Sigmoid colon (tissue), 6 donors: ENCODE measurements at regions not wholly inside any gene's neighbourhood (a gene's known extent, or its start where the extent isn't known, plus 50 kb on each side); places are given as distances from the start of the nearest gene placed in this dataset.

ENCODE experiments used
- DNase-seq: peaks from one replicate; pipeline ENCODE4 v3.0.0-alpha.2; 2019
- H3K27ac ChIP-seq, 4 donors: fragments of 200-600 bp; sonication (generic); one replicate each; pipeline ENCODE4 v1.5.1; 2016 to 2019; ENCODE audit warnings: mild to moderate bottlenecking in 1 of 4
- H3K27me3 ChIP-seq, 3 donors: fragments of 200-600 bp; sonication (generic); one replicate each; pipeline ENCODE4 v1.5.1; 2019; ENCODE audit warnings: mild to moderate bottlenecking in 1 of 3
- H3K36me3 ChIP-seq, 4 donors: fragments of 200-600 bp; sonication (generic); one replicate each; pipeline ENCODE4 v1.5.1; 2016 to 2019
- H3K4me1 ChIP-seq, 4 donors: fragments of 200-600 bp; sonication (generic); one replicate each; pipeline ENCODE4 v1.5.1; 2017 to 2019
- H3K4me3 ChIP-seq, 4 donors: fragments of 200-600 bp; sonication (generic); one replicate each; pipeline ENCODE4 v1.5.1; 2017 to 2019; ENCODE audit warnings: mild to moderate bottlenecking in 2 of 4, moderate library complexity in 1 of 4
- H3K9me3 ChIP-seq, 4 donors: fragments of 200-600 bp in 3 of 4; sonication (generic) in 3 of 4; one replicate each; pipeline versions ENCODE4 v1.5.1 to v1.6.1; 2013 to 2019
- CTCF ChIP-seq, 4 experiments: fragments of 450-650 bp in 3 of 4; fragments of 200-600 bp in 1 of 4; IDR thresholded peaks; one replicate each; pipeline ENCODE4 v1.5.1; 2016 to 2019; ENCODE audit warnings: antibody characterized with exemption in 4 of 4, mild to moderate bottlenecking in 3 of 4, moderate library complexity in 2 of 4
- EP300 ChIP-seq, 4 donors: sonication (generic); formaldehyde crosslinking; IDR thresholded peaks; one replicate each; pipeline ENCODE4 v1.6.1; 2017; ENCODE audit warnings: antibody characterized with exemption in 4 of 4
- POLR2A ChIP-seq, 2 donors: fragments of 450-650 bp; IDR thresholded peaks; one replicate each; pipeline ENCODE4 v1.6.1; 2016; ENCODE audit warnings: antibody characterized with exemption in 2 of 2, mild to moderate bottlenecking in 2 of 2, moderate library complexity in 2 of 2
- POLR2AphosphoS5 ChIP-seq, 4 donors: sonication (generic); formaldehyde crosslinking; IDR thresholded peaks; one replicate each; pipeline ENCODE4 v1.6.1; 2017; ENCODE audit warnings: antibody characterized with exemption in 4 of 4
- WGBS, 2 donors: extraction: QIAGEN DNeasy Blood & Tissue Kit; methylation state at CpG; one replicate each; pipeline ENCODE4 v1.1.7; 2013; 5-methylcytosine and 5-hydroxymethylcytosine counted together
- intact Hi-C: fragments of 100-400 bp; cut with DNase I; formaldehyde crosslinking; loops from one replicate; pipeline ENCODE4 v1.15.1; 2023
- donor health status: healthy with polysubstance abuse.
- donor health status: healthy.

- WGBS, 2 donors = 82 to 83% methylated on average over 3 of the region's 3 CpGs
- no peaks in the 10 kb centered on the region for H3K36me3 ChIP-seq
- no peak overlapping the region for H3K4me3 ChIP-seq
- TF ChIP-seq EP300 (IDR thresholded peaks at IDR 0.05) (no peak), POLR2A (IDR thresholded peaks at IDR 0.05) (no peak), POLR2AphosphoS5 (IDR thresholded peaks at IDR 0.05) (no peak), CTCF (IDR thresholded peaks at IDR 0.05) (no peak)
- H3K27me3 ChIP-seq = no peaks in the 10 kb centered on the region
- H3K27ac ChIP-seq = no peak overlapping the region
- H3K4me1 ChIP-seq = peaks cover 0 to 9% (median 3%) of the 10 kb centered on the region in 4 donors
- intact Hi-C loops = no loop called here
- H3K9me3 ChIP-seq = no peaks in the 10 kb centered on the region
- no peak for DNase-seq
These were observed 411.8 kb downstream of the PLPP3 start for GRCh38 chr1:56167596-56167995.

- Histone ChIP-seq H3K4me3 (no peak overlapping the region), H3K27ac (no peak overlapping the region), H3K27me3 (no peaks in the 10 kb centered on the region), H3K9me3 (no peaks in the 10 kb centered on the region), H3K36me3 (no peaks in the 10 kb centered on the region), H3K4me1 (no peaks in the 10 kb centered on the region)
- intact Hi-C loops = no loop called here
- DNase-seq = no peak
- TF ChIP-seq POLR2AphosphoS5 (IDR thresholded peaks at IDR 0.05) = no peak
- no peak for TF ChIP-seq POLR2A (IDR thresholded peaks at IDR 0.05)
- no peak for TF ChIP-seq CTCF (IDR thresholded peaks at IDR 0.05)
- TF ChIP-seq EP300 (IDR thresholded peaks at IDR 0.05) = no peak
- WGBS, 2 donors = 74 to 84% methylated on average over 6 of the region's 6 CpGs
These were observed 418.5 kb downstream of the PLPP3 start for GRCh38 chr1:56160773-56161315.

GRCh38 chr1:56156971-56157876, 422.1 kb downstream of the PLPP3 start:
- no peaks in the 10 kb centered on the region for H3K4me1 ChIP-seq
- DNase-seq = no peak
- H3K27me3 ChIP-seq = no peaks in the 10 kb centered on the region
- H3K4me3 ChIP-seq = no peak overlapping the region
- TF ChIP-seq POLR2AphosphoS5 (IDR thresholded peaks at IDR 0.05) = no peak
- TF ChIP-seq POLR2A (IDR thresholded peaks at IDR 0.05) = no peak
- TF ChIP-seq CTCF (IDR thresholded peaks at IDR 0.05) = no peak
- no peak for TF ChIP-seq EP300 (IDR thresholded peaks at IDR 0.05)
- H3K9me3 ChIP-seq = no peaks in the 10 kb centered on the region
- 61 to 84% methylated on average over 5 of the region's 5 CpGs for WGBS, 2 donors
- no peak overlapping the region for H3K27ac ChIP-seq
- no peaks in the 10 kb centered on the region for H3K36me3 ChIP-seq
- intact Hi-C loops = no loop called here

- intact Hi-C loops = loop anchor here (1.0 kb wide), 1 partner anchor 22 kb away; no protein-coding TSS in a partner anchor
- DNase-seq = no peak
- TF ChIP-seq CTCF (IDR thresholded peaks at IDR 0.05) (no peak), POLR2AphosphoS5 (IDR thresholded peaks at IDR 0.05) (no peak), EP300 (IDR thresholded peaks at IDR 0.05) (no peak), POLR2A (IDR thresholded peaks at IDR 0.05) (no peak)
- Histone ChIP-seq H3K27ac (no peak overlapping the region), H3K4me3 (no peak overlapping the region), H3K27me3 (no peaks in the 10 kb centered on the region), H3K9me3 (no peaks in the 10 kb centered on the region), H3K4me1 (no peaks in the 10 kb centered on the region), H3K36me3 (no peaks in the 10 kb centered on the region)
- WGBS, 2 donors = 43 to 68% methylated on average over 2 of the region's 2 CpGs
These were observed 426.1 kb downstream of the PLPP3 start for GRCh38 chr1:56153276-56153675.
